ENCODE measurements at regions not wholly inside any gene's neighbourhood (a gene's known extent, or its start where the extent isn't known, plus 50 kb on each side); places are given as distances from the start of the nearest gene placed in this dataset.

DNA sequence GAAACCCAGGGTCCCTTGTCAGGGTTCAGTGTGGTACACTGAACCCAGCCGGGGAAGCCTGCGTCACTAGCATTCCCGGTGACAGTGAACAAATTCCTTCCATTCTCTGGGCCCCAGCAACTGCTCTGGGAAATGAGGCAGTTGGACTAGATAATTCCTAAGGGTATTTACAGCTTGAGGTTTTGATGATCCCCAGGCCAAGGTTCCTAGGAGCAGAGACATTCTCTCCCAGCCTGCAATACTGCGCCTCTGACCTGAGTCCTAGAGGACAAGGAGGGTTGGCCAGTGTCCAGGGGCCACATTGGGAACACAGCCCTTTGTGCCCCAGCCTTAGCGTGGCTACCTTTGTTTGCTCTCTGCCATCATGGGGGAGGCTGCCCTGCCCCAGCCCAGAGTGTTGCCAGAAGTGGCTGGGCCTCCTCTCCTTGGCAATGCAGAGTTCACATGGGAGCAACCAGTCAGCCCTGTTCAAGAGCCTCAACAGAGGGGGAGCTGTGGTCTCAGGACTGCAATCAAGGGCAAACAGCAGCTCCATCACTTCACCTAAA, 178.2 kb downstream of the SEC61B start:
- H3K36me3 ChIP-seq (ENCODE audit: control insufficient read depth, insufficient read depth, low read length), result no peaks in the 10 kb centered on the region
- TF ChIP-seq CTCF (IDR thresholded peaks at IDR 0.05; ENCODE audit: insufficient read depth, low read length, severe bottlenecking), result no peak
- FAIRE-seq, result no peak
- H3K4me3 ChIP-seq (ENCODE audit: low read depth, low read length), result no peak overlapping the region
- H3K27me3 ChIP-seq (ENCODE audit: control insufficient read depth, insufficient read depth, low read length), result no peaks in the 10 kb centered on the region
- no peak for DNase-seq (ENCODE audit: low read depth)

- DNase-seq (ENCODE audit: low read depth) (no peak), FAIRE-seq (no peak)
- no peak for TF ChIP-seq CTCF (IDR thresholded peaks at IDR 0.05; ENCODE audit: insufficient read depth, low read length, severe bottlenecking)
These were observed 179.8 kb downstream of the SEC61B start for GRCh38 chr9:99401680-99402504.

GRCh38 chr9:99403371-99403770, 181.3 kb downstream of the SEC61B start:
- Histone ChIP-seq H3K27me3 (ENCODE audit: control insufficient read depth, insufficient read depth, low read length) (no peaks in the 10 kb centered on the region), H3K4me3 (ENCODE audit: low read depth, low read length) (no peak overlapping the region), H3K36me3 (ENCODE audit: control insufficient read depth, insufficient read depth, low read length) (no peaks in the 10 kb centered on the region)
- TF ChIP-seq CTCF (IDR thresholded peaks at IDR 0.05; ENCODE audit: insufficient read depth, low read length, severe bottlenecking), result no peak
- FAIRE-seq (no peak), DNase-seq (ENCODE audit: low read depth) (peak; percentile 35)

More at GRCh38 chr9:99401680-99402504, 179.8 kb downstream of the SEC61B start:
- no peaks in the 10 kb centered on the region for H3K27me3 ChIP-seq (ENCODE audit: control insufficient read depth, insufficient read depth, low read length)
- H3K4me3 ChIP-seq (ENCODE audit: low read depth, low read length), result no peak overlapping the region
- H3K36me3 ChIP-seq (ENCODE audit: control insufficient read depth, insufficient read depth, low read length), result no peaks in the 10 kb centered on the region

- no peak overlapping the region for H3K4me3 ChIP-seq (ENCODE audit: low read depth, low read length)
- no peaks in the 10 kb centered on the region for H3K27me3 ChIP-seq (ENCODE audit: control insufficient read depth, insufficient read depth, low read length)
- no peaks in the 10 kb centered on the region for H3K36me3 ChIP-seq (ENCODE audit: control insufficient read depth, insufficient read depth, low read length)
- no peak for TF ChIP-seq CTCF (IDR thresholded peaks at IDR 0.05; ENCODE audit: insufficient read depth, low read length, severe bottlenecking)
- no peak for FAIRE-seq
- DNase-seq (ENCODE audit: low read depth), result no peak
These were observed 183.3 kb downstream of the SEC61B start for GRCh38 chr9:99405359-99405758.

- H3K4me3 ChIP-seq (ENCODE audit: low read depth, low read length), result no peak overlapping the region
- H3K36me3 ChIP-seq (ENCODE audit: control insufficient read depth, insufficient read depth, low read length), result no peaks in the 10 kb centered on the region
- no peak for TF ChIP-seq CTCF (IDR thresholded peaks at IDR 0.05; ENCODE audit: insufficient read depth, low read length, severe bottlenecking)
- no peaks in the 10 kb centered on the region for H3K27me3 ChIP-seq (ENCODE audit: control insufficient read depth, insufficient read depth, low read length)
- FAIRE-seq (no peak), DNase-seq (ENCODE audit: low read depth) (no peak)
These were observed 184.9 kb downstream of the SEC61B start for GRCh38 chr9:99406939-99407338.

All from bronchial epithelial cell (primary cell).